T-cell (primary cell): ENCODE measurements at regions not wholly inside any gene's neighbourhood (a gene's known extent, or its start where the extent isn't known, plus 50 kb on each side); places are given as distances from the start of the nearest gene placed in this dataset.

ENCODE experiments used
- ATAC-seq, 4 experiments: fragments of 200-7000 bp in 3 of 4; fragments of 150-1000 bp in 1 of 4; cut with Tn5 transposase; replicated peaks in 1 of 4; 1 replicate in 3 of 4; 2 replicates in 1 of 4; pipeline ENCODE4 v1.10.0; 2021; ENCODE audit warnings: moderate library complexity in 3 of 4, mild to moderate bottlenecking in 2 of 4, moderate number of reproducible peaks in 1 of 4
- CTCF ChIA-PET, 2 donors: fragments of 300-600 bp; sonication (Branson Sonifier 250); formaldehyde crosslinking; loops; one replicate each; lab custom pipeline; 2022; ENCODE audit warnings: antibody characterized with exemption in 2 of 2; lab: Charles Lee
- POLR2A ChIA-PET, 2 donors: fragments of 300-600 bp; sonication (Branson Sonifier 250); formaldehyde crosslinking; loops; one replicate each; lab custom pipeline; 2022; ENCODE audit warnings: antibody characterized with exemption in 2 of 2; lab: Charles Lee
- DNase-seq, 35 experiments: peaks; one replicate each; pipeline versions ENCODE4 v3.0.0 to v3.0.0-alpha.2; 2013 to 2023
- H3K27ac ChIP-seq: one replicate; pipeline ENCODE4 v1.5.1; 2013; ENCODE audit warnings: low read length
- H3K27me3 ChIP-seq, 2 experiments: replicated peaks in 1 of 2; 1 replicate in 1 of 2; 2 replicates in 1 of 2; pipeline versions ENCODE4 v1.6.1 to v1.7.0; 2013; ENCODE audit warnings: low read length in 1 of 2, mixed read lengths in 1 of 2; ENCODE audit not compliant: control insufficient read depth in 2 of 2, insufficient read depth in 2 of 2; ENCODE audit errors: extremely low read depth in 1 of 2
- H3K36me3 ChIP-seq, 2 donors: 1 replicate in 1 of 2; 2 replicates in 1 of 2; pipeline versions ENCODE4 v1.6.1 to v1.7.0; 2013; ENCODE audit warnings: low read length in 1 of 2; ENCODE audit not compliant: control insufficient read depth in 2 of 2, insufficient read depth in 1 of 2; ENCODE audit errors: extremely low read depth in 1 of 2
- H3K4me1 ChIP-seq, 2 experiments: 1 replicate in 1 of 2; 2 replicates in 1 of 2; pipeline versions ENCODE4 v1.6.1 to v1.7.0; 2013; ENCODE audit warnings: low read length in 2 of 2, mixed read lengths in 1 of 2; ENCODE audit not compliant: insufficient read depth in 2 of 2, control insufficient read depth in 1 of 2; ENCODE audit errors: extremely low read depth in 1 of 2
- H3K4me3 ChIP-seq, 2 donors: 1 replicate in 1 of 2; 2 replicates in 1 of 2; pipeline versions ENCODE4 v1.5.1 to v1.7.0; 2013; ENCODE audit warnings: mild to moderate bottlenecking in 2 of 2, low read length in 1 of 2, moderate library complexity in 1 of 2; ENCODE audit not compliant: control insufficient read depth in 1 of 2; ENCODE audit errors: extremely low read depth in 1 of 2
- H3K9me3 ChIP-seq: 2 replicates; pipeline ENCODE4 v1.7.0; 2013
- H3K27ac Mint-ChIP-seq, 2 donors: one replicate each; pipeline ENCODE4 v1.8.0; 2020 to 2021; ENCODE audit warnings: mild to moderate bottlenecking in 2 of 2, mixed read lengths in 2 of 2
- H3K27me3 Mint-ChIP-seq, 2 donors: one replicate each; pipeline ENCODE4 v1.8.0; 2021 to 2022; ENCODE audit warnings: mixed read lengths in 2 of 2
- H3K36me3 Mint-ChIP-seq: one replicate; pipeline ENCODE4 v1.8.0; 2021; ENCODE audit warnings: mixed read lengths
- H3K4me1 Mint-ChIP-seq, 3 donors: one replicate each; pipeline ENCODE4 v1.8.0; 2020 to 2022; ENCODE audit warnings: mixed read lengths in 3 of 3, mild to moderate bottlenecking in 1 of 3
- H3K4me3 Mint-ChIP-seq, 3 donors: one replicate each; pipeline ENCODE4 v1.8.0; 2020 to 2022; ENCODE audit warnings: mild to moderate bottlenecking in 3 of 3, mixed read lengths in 3 of 3, moderate library complexity in 3 of 3
- H3K9me3 Mint-ChIP-seq, 3 donors: one replicate each; pipeline ENCODE4 v1.8.0; 2020 to 2022; ENCODE audit warnings: mixed read lengths in 3 of 3
- WGBS: methylation state at CpG from one replicate; pipeline ENCODE4 v1.1.5; 2013; ENCODE audit warnings: missing lambda C conversion rate; ENCODE audit not compliant: insufficient coverage; 5-methylcytosine and 5-hydroxymethylcytosine counted together

- Mint-ChIP-seq H3K36me3 (no peaks in the 10 kb centered on the region), H3K4me3 (no peak overlapping the region), H3K27me3 (peaks cover 0 to 2% of the 10 kb centered on the region in 2 donors), H3K4me1 (no peaks in the 10 kb centered on the region), H3K27ac (no peak overlapping the region), H3K9me3 (no peaks in the 10 kb centered on the region)
- ChIA-PET CTCF (no interaction called here), POLR2A (no interaction called here)
- Histone ChIP-seq H3K4me1 (no peaks in the 10 kb centered on the region), H3K4me3 (no peak overlapping the region), H3K36me3 (no peaks in the 10 kb centered on the region), H3K27ac (no peak overlapping the region), H3K27me3 (no peaks in the 10 kb centered on the region), H3K9me3 (no peaks in the 10 kb centered on the region)
- no peak for DNase-seq
- ATAC-seq = no peak
These were observed 58.9 kb upstream of the NR3C1 start for GRCh38 chr5:143462431-143462830.

- Histone ChIP-seq H3K9me3 (no peaks in the 10 kb centered on the region), H3K27ac (no peak overlapping the region), H3K4me3 (no peak overlapping the region), H3K27me3 (no peaks in the 10 kb centered on the region), H3K36me3 (no peaks in the 10 kb centered on the region), H3K4me1 (no peaks in the 10 kb centered on the region)
- ChIA-PET CTCF (interaction anchor here in 1 of 2 donors (0.5 kb wide), 1 partner anchor 574 kb away, joined by 3 read pairs; no protein-coding TSS in a partner anchor), POLR2A (no interaction called here)
- 95% methylated on average over 2 of the region's 4 CpGs for WGBS
- no peaks in the 10 kb centered on the region for H3K9me3 Mint-ChIP-seq
- no peaks in the 10 kb centered on the region for H3K36me3 Mint-ChIP-seq
- peaks cover 0 to 2% of the 10 kb centered on the region in 2 donors for H3K27me3 Mint-ChIP-seq
- H3K4me3 Mint-ChIP-seq = no peak overlapping the region
- H3K4me1 Mint-ChIP-seq = no peaks in the 10 kb centered on the region
- H3K27ac Mint-ChIP-seq = no peak overlapping the region
- ATAC-seq (no peak), DNase-seq (no peak)
These were observed 55.9 kb upstream of the NR3C1 start for GRCh38 chr5:143459433-143459832.

GRCh38 chr5:143456952-143457547 lies 53.6 kb upstream of the NR3C1 start:
- no peaks in the 10 kb centered on the region for H3K27me3 ChIP-seq
- ATAC-seq (no peak), DNase-seq (no peak)
- no peak overlapping the region for H3K27ac ChIP-seq
- H3K27ac Mint-ChIP-seq = no peak overlapping the region
- WGBS = 87% methylated on average over 3 of the region's 5 CpGs
- no peaks in the 10 kb centered on the region for H3K9me3 ChIP-seq
- no peaks in the 10 kb centered on the region for H3K4me1 Mint-ChIP-seq
- ChIA-PET POLR2A (no interaction called here), CTCF (interaction anchor here in 1 of 2 donors (0.6 kb wide), 1 partner anchor 158 kb away, joined by 4 read pairs; no protein-coding TSS in a partner anchor)
- H3K36me3 ChIP-seq = no peaks in the 10 kb centered on the region
- no peaks in the 10 kb centered on the region for H3K9me3 Mint-ChIP-seq
- no peaks in the 10 kb centered on the region for H3K27me3 Mint-ChIP-seq
- no peaks in the 10 kb centered on the region for H3K4me1 ChIP-seq
- H3K36me3 Mint-ChIP-seq = no peaks in the 10 kb centered on the region
- no peak overlapping the region for H3K4me3 Mint-ChIP-seq
- H3K4me3 ChIP-seq = no peak overlapping the region

GRCh38 chr5:143454936-143455516 lies 51.5 kb upstream of the NR3C1 start:
- Mint-ChIP-seq H3K4me1 (no peaks in the 10 kb centered on the region), H3K27ac (no peak overlapping the region), H3K36me3 (no peaks in the 10 kb centered on the region), H3K9me3 (no peaks in the 10 kb centered on the region), H3K4me3 (no peak overlapping the region), H3K27me3 (no peaks in the 10 kb centered on the region)
- no peaks in the 10 kb centered on the region for H3K4me1 ChIP-seq
- H3K27me3 ChIP-seq = no peaks in the 10 kb centered on the region
- H3K9me3 ChIP-seq = no peaks in the 10 kb centered on the region
- CTCF ChIA-PET = no interaction called here
- no peak overlapping the region for H3K27ac ChIP-seq
- ATAC-seq (no peak), DNase-seq (no peak)
- WGBS = 96% methylated on average over 4 of the region's 6 CpGs
- no peak overlapping the region for H3K4me3 ChIP-seq
- POLR2A ChIA-PET = no interaction called here
- H3K36me3 ChIP-seq = no peaks in the 10 kb centered on the region

GRCh38 chr5:143453720-143454119 lies 50.2 kb upstream of the NR3C1 start:
- no CpG with 5 or more reads among the region's 2 CpGs for whole genome bisulfite sequencing
- ChIA-PET CTCF (no interaction called here), POLR2A (interaction anchor here in 1 of 2 donors (0.6 kb wide), 1 partner anchor 154 kb away, joined by 7 read pairs; no protein-coding TSS in a partner anchor)
- Histone ChIP-seq H3K9me3 (no peaks in the 10 kb centered on the region), H3K27me3 (no peaks in the 10 kb centered on the region), H3K27ac (no peak overlapping the region), H3K36me3 (no peaks in the 10 kb centered on the region), H3K4me1 (no peaks in the 10 kb centered on the region), H3K4me3 (no peak overlapping the region)
- H3K9me3 Mint-ChIP-seq = no peaks in the 10 kb centered on the region
- no peak for DNase-seq
- no peak overlapping the region for H3K27ac Mint-ChIP-seq
- H3K4me1 Mint-ChIP-seq = peaks cover 0 to 2% (median under 1%) of the 10 kb centered on the region in 3 donors
- no peaks in the 10 kb centered on the region for H3K27me3 Mint-ChIP-seq
- no peaks in the 10 kb centered on the region for H3K36me3 Mint-ChIP-seq
- H3K4me3 Mint-ChIP-seq = no peak overlapping the region
- no peak for ATAC-seq
